GM23248 (cell line): ENCODE measurements at regions not wholly inside any gene's neighbourhood (a gene's known extent, or its start where the extent isn't known, plus 50 kb on each side); places are given as distances from the start of the nearest gene placed in this dataset.
A peak's percentile ranks its signal among the peaks of the same experiment; 100 is the strongest.
"Not testable (repeated sequence)": the region's sequence is repeated elsewhere in the genome, so short reads cannot be mapped to it uniquely, and the experiment has no call there.

ENCODE experiments used
- DNase-seq: peaks from one replicate; pipeline ENCODE4 v3.0.0-alpha.2; 2015
- H2AFZ ChIP-seq: fragments of 200-600 bp; sonication (generic); 2 replicates; pipeline ENCODE4 v1.6.1; 2016; ENCODE audit warnings: antibody characterized with exemption
- H3F3A ChIP-seq: fragments of 200-600 bp; sonication (generic); 2 replicates; pipeline ENCODE4 v1.6.1; 2016; ENCODE audit warnings: mild to moderate bottlenecking, antibody characterized with exemption, mixed run types; ENCODE audit not compliant: insufficient read depth
- H3K27ac ChIP-seq: fragments of 200-600 bp; sonication (generic); 2 replicates; pipeline ENCODE4 v1.5.1; 2016; ENCODE audit warnings: mild to moderate bottlenecking
- H3K27me3 ChIP-seq: fragments of 200-600 bp; sonication (generic); replicated peaks from 2 replicates; pipeline ENCODE4 v1.6.1; 2016; ENCODE audit warnings: mild to moderate bottlenecking; ENCODE audit not compliant: insufficient read depth
- H3K36me3 ChIP-seq: fragments of 200-600 bp; sonication (generic); 2 replicates; pipeline ENCODE4 v1.6.1; 2016; ENCODE audit warnings: low read depth, mild to moderate bottlenecking
- H3K4me1 ChIP-seq: fragments of 200-600 bp; sonication (generic); 2 replicates; pipeline ENCODE4 v1.6.1; 2016; ENCODE audit warnings: mild to moderate bottlenecking; ENCODE audit not compliant: insufficient read depth
- H3K4me2 ChIP-seq: fragments of 200-600 bp; sonication (generic); one replicate; pipeline ENCODE4 v1.6.1; 2016; ENCODE audit warnings: mild to moderate bottlenecking; ENCODE audit not compliant: unreplicated experiment
- H3K4me3 ChIP-seq: fragments of 200-600 bp; sonication (generic); 2 replicates; pipeline ENCODE4 v1.5.1; 2016; ENCODE audit warnings: mild to moderate bottlenecking
- H3K79me2 ChIP-seq: fragments of 200-600 bp; sonication (generic); 2 replicates; pipeline ENCODE4 v1.6.1; 2016; ENCODE audit warnings: mild to moderate bottlenecking; ENCODE audit not compliant: insufficient read depth
- H3K9ac ChIP-seq: fragments of 200-600 bp; sonication (generic); 2 replicates; pipeline ENCODE4 v1.6.1; 2016; ENCODE audit warnings: mild to moderate bottlenecking
- H3K9me2 ChIP-seq: fragments of 200-600 bp; sonication (generic); 2 replicates; pipeline ENCODE4 v1.6.1; 2016; ENCODE audit warnings: mixed run types, mild to moderate bottlenecking, moderate library complexity; ENCODE audit not compliant: insufficient read depth
- H3K9me3 ChIP-seq: fragments of 200-600 bp; sonication (generic); one replicate; pipeline ENCODE4 v1.6.1; 2017; ENCODE audit warnings: low read depth
- H4K20me1 ChIP-seq: fragments of 200-600 bp; sonication (generic); 2 replicates; pipeline ENCODE4 v1.6.0; 2016; ENCODE audit not compliant: insufficient read depth
- EZH2 ChIP-seq: fragments of 200-600 bp; sonication (generic); IDR thresholded peaks from 2 replicates; pipeline ENCODE4 v1.6.1; 2018; ENCODE audit warnings: antibody characterized with exemption, mild to moderate bottlenecking; ENCODE audit not compliant: insufficient read depth, poor library complexity, severe bottlenecking
- EZH2phosphoT487 ChIP-seq: fragments of 200-600 bp; sonication (generic); IDR thresholded peaks from 2 replicates; pipeline ENCODE4 v1.6.1; 2018; ENCODE audit warnings: antibody characterized with exemption, moderate library complexity, mild to moderate bottlenecking, low read depth; ENCODE audit not compliant: insufficient read depth
- WGBS, 2 experiments: methylation state at CpG; one replicate each; pipeline ENCODE4 v1.1.6; 2015 to 2017; ENCODE audit warnings: low lambda C conversion rate in 2 of 2, low coverage in 1 of 2; ENCODE audit errors: missing lambda C conversion rate in 2 of 2; 5-methylcytosine and 5-hydroxymethylcytosine counted together
- in situ Hi-C: fragments of 300-500 bp; cut with MboI; formaldehyde crosslinking; loops from 2 replicates; pipeline ENCODE4 v1.15.0; 2020

- H2AFZ ChIP-seq, H3K9me3 ChIP-seq, H3K4me1 ChIP-seq, H4K20me1 ChIP-seq, DNase-seq, H3K4me3 ChIP-seq, H3K27me3 ChIP-seq, H3K9me2 ChIP-seq, H3K4me2 ChIP-seq, H3F3A ChIP-seq, in situ Hi-C loops, H3K9ac ChIP-seq, H3K79me2 ChIP-seq, H3K36me3 ChIP-seq, H3K27ac ChIP-seq: not testable (repeated sequence)
- WGBS, 2 experiments: 17% methylated on average over 1 of the region's 1 CpG
Observed at GRCh38 chr5:86302643-86303042, 315.1 kb upstream of the COX7C start.

- WGBS, 2 experiments: 0 to 2% methylated on average over 2 of the region's 2 CpGs
Observed at GRCh38 chr5:86305050-86305449, 312.7 kb upstream of the COX7C start.

GRCh38 chr5:86314951-86315350 lies 302.8 kb upstream of the COX7C start:
- no peak overlapping the region for H3K4me2 ChIP-seq
- in situ Hi-C loops: no loop called here
- H3K36me3 ChIP-seq: no peaks in the 10 kb centered on the region
- no peak for TF ChIP-seq EZH2
- no peak for TF ChIP-seq EZH2phosphoT487
- no peak for DNase-seq
- no peaks in the 10 kb centered on the region for H3K4me1 ChIP-seq
- no peaks in the 10 kb centered on the region for H3F3A ChIP-seq
- no peak overlapping the region for H3K4me3 ChIP-seq
- no peak overlapping the region for H3K9ac ChIP-seq
- H4K20me1 ChIP-seq: no peaks in the 10 kb centered on the region
- no peaks in the 10 kb centered on the region for H3K27me3 ChIP-seq
- H2AFZ ChIP-seq: no peak overlapping the region
- no peaks in the 10 kb centered on the region for H3K9me2 ChIP-seq
- no peak overlapping the region for H3K27ac ChIP-seq
- no peaks in the 10 kb centered on the region for H3K79me2 ChIP-seq
- no peaks in the 10 kb centered on the region for H3K9me3 ChIP-seq

More at GRCh38 chr5:86305050-86305449, 312.7 kb upstream of the COX7C start:
- H3K27me3 ChIP-seq, H2AFZ ChIP-seq, H4K20me1 ChIP-seq, H3F3A ChIP-seq, H3K79me2 ChIP-seq, in situ Hi-C loops, H3K9me3 ChIP-seq, H3K36me3 ChIP-seq, H3K4me1 ChIP-seq, H3K9ac ChIP-seq, H3K27ac ChIP-seq, H3K4me2 ChIP-seq, H3K9me2 ChIP-seq, H3K4me3 ChIP-seq: not testable (repeated sequence)
- DNase-seq: peak; percentile 26

GRCh38 chr5:86320266-86320665 lies 297.5 kb upstream of the COX7C start:
- no peaks in the 10 kb centered on the region for H3K79me2 ChIP-seq
- H3K4me2 ChIP-seq: no peak overlapping the region
- H3F3A ChIP-seq: no peaks in the 10 kb centered on the region
- H2AFZ ChIP-seq: no peak overlapping the region
- no peaks in the 10 kb centered on the region for H3K27me3 ChIP-seq
- no peaks in the 10 kb centered on the region for H3K36me3 ChIP-seq
- H4K20me1 ChIP-seq: no peaks in the 10 kb centered on the region
- H3K4me1 ChIP-seq: no peaks in the 10 kb centered on the region
- H3K4me3 ChIP-seq: no peak overlapping the region
- in situ Hi-C loops: no loop called here
- H3K9me3 ChIP-seq: no peaks in the 10 kb centered on the region
- TF ChIP-seq EZH2phosphoT487: no peak
- TF ChIP-seq EZH2: no peak
- H3K9me2 ChIP-seq: no peaks in the 10 kb centered on the region
- no peak overlapping the region for H3K9ac ChIP-seq
- no peak overlapping the region for H3K27ac ChIP-seq
- no peak for DNase-seq

- H2AFZ ChIP-seq: no peak overlapping the region
- in situ Hi-C loops: no loop called here
- H3K9me3 ChIP-seq: no peaks in the 10 kb centered on the region
- H3K9me2 ChIP-seq: no peaks in the 10 kb centered on the region
- no peak overlapping the region for H3K9ac ChIP-seq
- no peak overlapping the region for H3K27ac ChIP-seq
- H4K20me1 ChIP-seq: no peaks in the 10 kb centered on the region
- H3K79me2 ChIP-seq: no peaks in the 10 kb centered on the region
- no peaks in the 10 kb centered on the region for H3F3A ChIP-seq
- no peaks in the 10 kb centered on the region for H3K27me3 ChIP-seq
- H3K4me1 ChIP-seq: no peaks in the 10 kb centered on the region
- H3K36me3 ChIP-seq: no peaks in the 10 kb centered on the region
- 0 to 4% methylated on average over 1 of the region's 1 CpG for WGBS, 2 experiments
- no peak overlapping the region for H3K4me2 ChIP-seq
- DNase-seq: no peak
- TF ChIP-seq EZH2 (no peak), EZH2phosphoT487 (no peak)
- no peak overlapping the region for H3K4me3 ChIP-seq
Observed at GRCh38 chr5:86329318-86329717, 288.4 kb upstream of the COX7C start.
